ENCODE measurements at regions not wholly inside any gene's neighbourhood (a gene's known extent, or its start where the extent isn't known, plus 50 kb on each side); places are given as distances from the start of the nearest gene placed in this dataset.

GRCh38 chr19:28898249-28898648 lies 314.7 kb downstream of the UQCRFS1 start:
- H3K27ac Mint-ChIP-seq, result no peak overlapping the region
- no peak overlapping the region for H3K4me3 Mint-ChIP-seq
- ChIA-PET CTCF (no interaction called here), POLR2A (no interaction called here)
- no peaks in the 10 kb centered on the region for H3K36me3 Mint-ChIP-seq (ENCODE audit: low read depth)
- TF ChIP-seq CTCF (IDR thresholded peaks at IDR 0.05), result no peak
- ATAC-seq, result no peak
- no peak for DNase-seq
- H3K9me3 Mint-ChIP-seq, result no peaks in the 10 kb centered on the region
- intact Hi-C loops (cut with micrococcal nuclease), result no loop called here
- no peaks in the 10 kb centered on the region for H3K27me3 Mint-ChIP-seq
- H3K4me1 Mint-ChIP-seq (ENCODE audit: low read depth), result no peaks in the 10 kb centered on the region

GRCh38 chr19:28889941-28890670 lies 322.8 kb downstream of the UQCRFS1 start:
- TF ChIP-seq CTCF (IDR thresholded peaks at IDR 0.05), result no peak
- ATAC-seq, result no peak
- CTCF ChIA-PET, result interaction anchor here (1.1 kb wide), 1 partner anchor 11 kb away, joined by 3 read pairs; no protein-coding TSS in a partner anchor
- no peaks in the 10 kb centered on the region for H3K4me1 Mint-ChIP-seq (ENCODE audit: low read depth)
- no peaks in the 10 kb centered on the region for H3K36me3 Mint-ChIP-seq (ENCODE audit: low read depth)
- no peaks in the 10 kb centered on the region for H3K9me3 Mint-ChIP-seq
- no peak overlapping the region for H3K27ac Mint-ChIP-seq
- intact Hi-C loops (cut with micrococcal nuclease), result no loop called here
- no peak overlapping the region for H3K4me3 Mint-ChIP-seq
- POLR2A ChIA-PET, result no interaction called here
- DNase-seq, result no peak
- peaks cover under 1% of the 10 kb centered on the region for H3K27me3 Mint-ChIP-seq

GRCh38 chr19:28887920-28888618 lies 324.9 kb downstream of the UQCRFS1 start:
- ChIA-PET POLR2A (no interaction called here), CTCF (no interaction called here)
- intact Hi-C loops (cut with micrococcal nuclease), result no loop called here
- Mint-ChIP-seq H3K36me3 (ENCODE audit: low read depth) (no peaks in the 10 kb centered on the region), H3K9me3 (no peaks in the 10 kb centered on the region), H3K27me3 (peaks cover 13% of the 10 kb centered on the region), H3K27ac (no peak overlapping the region), H3K4me1 (ENCODE audit: low read depth) (no peaks in the 10 kb centered on the region), H3K4me3 (no peak overlapping the region)
- ATAC-seq (no peak), DNase-seq (no peak)
- TF ChIP-seq CTCF (IDR thresholded peaks at IDR 0.05), result no peak

- H3K4me3 Mint-ChIP-seq, result no peak overlapping the region
- H3K27me3 Mint-ChIP-seq, result peaks cover 13% of the 10 kb centered on the region
- POLR2A ChIA-PET, result no interaction called here
- no peak for TF ChIP-seq CTCF (IDR thresholded peaks at IDR 0.05)
- H3K36me3 Mint-ChIP-seq (ENCODE audit: low read depth), result no peaks in the 10 kb centered on the region
- CTCF ChIA-PET, result interaction anchor here (0.9 kb wide), 1 partner anchor 150 kb away, joined by 3 read pairs; no protein-coding TSS in a partner anchor
- intact Hi-C loops (cut with micrococcal nuclease), result no loop called here
- no peaks in the 10 kb centered on the region for H3K9me3 Mint-ChIP-seq
- no peak overlapping the region for H3K27ac Mint-ChIP-seq
- no peak for ATAC-seq
- DNase-seq, result no peak
- H3K4me1 Mint-ChIP-seq (ENCODE audit: low read depth), result no peaks in the 10 kb centered on the region
Measured at GRCh38 chr19:28886708-28887107, 326.2 kb downstream of the UQCRFS1 start.

- H3K27me3 Mint-ChIP-seq, result peaks cover 13% of the 10 kb centered on the region
- DNase-seq (no peak), ATAC-seq (no peak)
- ChIA-PET POLR2A (no interaction called here), CTCF (interaction anchor here (0.9 kb wide), 1 partner anchor 149 kb away, joined by 3 read pairs; no protein-coding TSS in a partner anchor)
- TF ChIP-seq CTCF (IDR thresholded peaks at IDR 0.05), result no peak
- intact Hi-C loops (cut with micrococcal nuclease), result no loop called here
- no peaks in the 10 kb centered on the region for H3K9me3 Mint-ChIP-seq
- H3K27ac Mint-ChIP-seq, result no peak overlapping the region
- H3K4me1 Mint-ChIP-seq (ENCODE audit: low read depth), result no peaks in the 10 kb centered on the region
- H3K36me3 Mint-ChIP-seq (ENCODE audit: low read depth), result no peaks in the 10 kb centered on the region
- H3K4me3 Mint-ChIP-seq, result no peak overlapping the region
Measured at GRCh38 chr19:28885965-28886364, 327.0 kb downstream of the UQCRFS1 start.

Data from activated CD8-positive, alpha-beta T cell treated with anti-CD3 and anti-CD28 coated beads for 36 hours (primary cell).